Endothelial cell of umbilical vein (primary cell): ENCODE measurements at regions not wholly inside any gene's neighbourhood (a gene's known extent, or its start where the extent isn't known, plus 50 kb on each side); places are given as distances from the start of the nearest gene placed in this dataset.

Source experiments
- BruUV-seq: library from RNA; stranded (reverse); fragments of 400-500 nt; replicated peaks from 2 replicates; lab custom pipeline; 2021; lab: Mats Ljungman, UMichigan
- CTCF ChIA-PET: fragments of 300-600, 350-600 bp; sonication (Branson Sonifier 250); formaldehyde crosslinking; loops from one replicate; lab custom pipeline; 2021; ENCODE audit warnings: antibody characterized with exemption, inconsistent platforms; lab: Charles Lee
- POLR2A ChIA-PET: fragments of 300-600, 350-600 bp; sonication (Branson Sonifier 250); formaldehyde crosslinking; loops from one replicate; lab custom pipeline; 2021; ENCODE audit warnings: antibody characterized with exemption, inconsistent platforms; lab: Charles Lee
- DNase-seq: peaks from one replicate; pipeline ENCODE4 v3.0.0-alpha.2; 2011; ENCODE audit warnings: low read depth, low spot score
- FAIRE-seq: peaks from 2 replicates; lab custom pipeline; 2011; peaks lifted over from hg19 to GRCh38; lab: Jason Lieb, UNC
- H2AFZ ChIP-seq: 2 replicates; pipeline ENCODE4 v1.6.0; 2012; ENCODE audit warnings: low read depth, low read length, control low read depth, inconsistent platforms
- H3K27ac ChIP-seq: 2 replicates; pipeline ENCODE4 v1.5.1; 2011; ENCODE audit warnings: low read depth, mild to moderate bottlenecking, control low read depth, low read length, moderate library complexity; ENCODE audit not compliant: insufficient read depth
- H3K27me3 ChIP-seq, 2 experiments: 2 replicates each; pipeline versions ENCODE4 v1.6.0 to v1.6.1; 2011; ENCODE audit warnings: low read length in 2 of 2, mixed read lengths in 1 of 2; ENCODE audit not compliant: control insufficient read depth in 2 of 2, insufficient read depth in 2 of 2
- H3K36me3 ChIP-seq, 2 experiments: 2 replicates in 1 of 2; 3 replicates in 1 of 2; pipeline ENCODE4 v1.5.1; 2011; ENCODE audit warnings: low read length in 2 of 2, mild to moderate bottlenecking in 1 of 2, moderate library complexity in 1 of 2; ENCODE audit not compliant: control insufficient read depth in 2 of 2, insufficient read depth in 2 of 2; ENCODE audit errors: extremely low read depth in 1 of 2
- H3K4me1 ChIP-seq: 3 replicates; pipeline ENCODE4 v1.5.1; 2011; ENCODE audit warnings: mild to moderate bottlenecking, low read length; ENCODE audit not compliant: control insufficient read depth, insufficient read depth; ENCODE audit errors: extremely low read depth
- H3K4me2 ChIP-seq: 2 replicates; pipeline ENCODE4 v1.6.1; 2011; ENCODE audit warnings: low read length, control low read depth, mixed read lengths; ENCODE audit not compliant: insufficient read depth
- H3K4me3 ChIP-seq, 3 experiments: fragments of 200-600 bp in 1 of 3; sonication (generic), shearing (Covaris generic) in 1 of 3; replicated peaks in 1 of 3; 2 replicates each; pipeline ENCODE4 v1.5.1; 2011 to 2016; ENCODE audit warnings: control low read depth in 3 of 3, low read length in 3 of 3, mild to moderate bottlenecking in 2 of 3, inconsistent platforms in 1 of 3, low read depth in 1 of 3, moderate library complexity in 1 of 3; ENCODE audit not compliant: insufficient read depth in 1 of 3
- H3K79me2 ChIP-seq: 2 replicates; pipeline ENCODE4 v1.6.0; 2012; ENCODE audit warnings: low read length, inconsistent platforms; ENCODE audit not compliant: control insufficient read depth, insufficient read depth
- H3K9ac ChIP-seq: replicated peaks from 2 replicates; pipeline ENCODE3; 2011; ENCODE audit warnings: low read length, control low read depth; ENCODE audit not compliant: insufficient read depth; ENCODE audit errors: extremely low read depth
- H3K9me1 ChIP-seq: replicated peaks from 3 replicates; pipeline ENCODE4 v1.6.0; 2011; ENCODE audit warnings: mild to moderate bottlenecking, low read length; ENCODE audit not compliant: control insufficient read depth, insufficient read depth; ENCODE audit errors: extremely low read depth
- H3K9me3 ChIP-seq: replicated peaks from 2 replicates; pipeline ENCODE4 v1.5.1; 2012; ENCODE audit warnings: low read length, inconsistent platforms; ENCODE audit not compliant: control insufficient read depth, insufficient read depth
- H4K20me1 ChIP-seq: replicated peaks from 2 replicates; pipeline ENCODE3; 2011; ENCODE audit warnings: mild to moderate bottlenecking, low read length; ENCODE audit not compliant: control insufficient read depth, insufficient read depth; ENCODE audit errors: extremely low read depth
- CTCF ChIP-seq, 2 donors: IDR thresholded peaks; 1 replicate in 1 of 2; 2 replicates in 1 of 2; pipeline ENCODE4 v1.5.1; 2011; ENCODE audit warnings: low read length in 2 of 2, mild to moderate bottlenecking in 2 of 2, moderate library complexity in 2 of 2, control low read depth in 1 of 2, inconsistent platforms in 1 of 2, low read depth in 1 of 2; ENCODE audit not compliant: insufficient read depth in 1 of 2; ENCODE audit errors: extremely low read depth in 1 of 2
- FOS ChIP-seq: IDR thresholded peaks from 2 replicates; pipeline ENCODE4 v1.6.1; 2011; ENCODE audit warnings: mild to moderate bottlenecking, low read length, moderate library complexity, borderline replicate concordance; ENCODE audit not compliant: insufficient read depth
- GATA2 ChIP-seq: IDR thresholded peaks from 2 replicates; pipeline ENCODE4 v1.7.0; 2011; ENCODE audit warnings: low read depth, mild to moderate bottlenecking, moderate library complexity, mixed read lengths, low read length; ENCODE audit not compliant: insufficient read length, insufficient read depth
- MYC ChIP-seq: IDR thresholded peaks from one replicate; pipeline ENCODE4 v1.6.1; 2011; ENCODE audit warnings: mild to moderate bottlenecking, low read depth, low read length
- POLR2AphosphoS5 ChIP-seq: IDR thresholded peaks from 2 replicates; pipeline ENCODE4 v1.6.1; 2012; ENCODE audit warnings: low read depth, mild to moderate bottlenecking, control low read depth, low read length, moderate library complexity; ENCODE audit not compliant: insufficient read depth
- dilution Hi-C: fragments of 300-500 bp; cut with MboI; formaldehyde crosslinking; loops from one replicate; pipeline ENCODE4 v1.15.0; 2019; ENCODE audit warnings: low sequenced_read_pairs; ENCODE audit not compliant: extremely low pct_ligation_motif_present
- intact Hi-C: fragments of 100-400 bp; cut with micrococcal nuclease; formaldehyde crosslinking; loops from one replicate; pipeline ENCODE4 v1.10.0; 2022
- TF ChIP-seq, protein P1 (sequence below): IDR thresholded peaks from 2 replicates; pipeline ENCODE4 v1.6.1; 2011; ENCODE audit not compliant: insufficient read depth, insufficient read length

DNA sequence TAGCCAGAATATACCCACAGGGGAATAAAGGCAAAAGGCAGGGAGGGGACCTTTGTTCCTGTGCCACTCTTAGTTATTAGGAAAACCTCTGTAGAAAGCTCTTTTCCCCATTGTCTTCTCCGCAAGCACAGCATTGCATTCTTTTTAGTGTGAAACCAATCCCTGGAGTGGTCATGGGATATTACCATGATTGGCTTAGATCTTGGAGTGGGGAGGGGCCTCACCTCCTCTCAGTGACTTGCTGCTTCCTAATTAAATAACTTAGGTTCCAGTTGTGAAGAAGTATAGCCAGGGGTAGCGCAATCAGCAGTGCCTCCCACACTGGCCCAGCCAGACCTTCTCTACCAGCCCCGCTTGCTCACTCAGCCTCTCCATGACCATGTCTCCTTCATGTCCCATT, 49.9 kb upstream of the AFF3 start:
- CTCF ChIA-PET: no interaction called here
- TF ChIP-seq FOS (no peak), POLR2AphosphoS5 (no peak), MYC (no peak), CTCF (IDR thresholded peaks at IDR 0.05; ENCODE audit: extremely low read depth in 1 of 2, insufficient read depth in 1 of 2, low read depth in 1 of 2, low read length in 2 of 2) (no peak), GATA2 (no peak)
- TF ChIP-seq, protein P1, sequence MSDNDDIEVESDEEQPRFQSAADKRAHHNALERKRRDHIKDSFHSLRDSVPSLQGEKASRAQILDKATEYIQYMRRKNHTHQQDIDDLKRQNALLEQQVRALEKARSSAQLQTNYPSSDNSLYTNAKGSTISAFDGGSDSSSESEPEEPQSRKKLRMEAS: no peak
- POLR2A ChIA-PET: no interaction called here

More for the DNA sequence above, 49.9 kb upstream of the AFF3 start:
- Histone ChIP-seq H3K9me1 (no peaks in the 10 kb centered on the region), H3K79me2 (no peaks in the 10 kb centered on the region), H3K4me2 (no peak overlapping the region), H3K27ac (no peak overlapping the region), H3K4me3 (no peak overlapping the region), H3K9ac (no peak overlapping the region), H4K20me1 (no peaks in the 10 kb centered on the region), H3K27me3 (no peaks in the 10 kb centered on the region), H3K36me3 (no peaks in the 10 kb centered on the region), H3K4me1 (peaks cover 19% of the 10 kb centered on the region), H3K9me3 (no peaks in the 10 kb centered on the region), H2AFZ (no peak overlapping the region)
- no peak for FAIRE-seq
- intact Hi-C loops (no loop called here), dilution Hi-C loops (no loop called here)
- no TSS peak for BruUV-seq
- DNase-seq: no peak
